22Rv1 (cell line): ENCODE measurements at regions not wholly inside any gene's neighbourhood (a gene's known extent, or its start where the extent isn't known, plus 50 kb on each side); places are given as distances from the start of the nearest gene placed in this dataset.

ENCODE experiments used
- H3K27ac ChIP-seq: fragments of 450-650 bp; 2 replicates; pipeline ENCODE4 v1.5.1; 2017
- CTCF ChIP-seq: fragments of 450-650 bp; IDR thresholded peaks from 2 replicates; pipeline ENCODE4 v1.5.1; 2017; ENCODE audit warnings: mild to moderate bottlenecking
- ZFX ChIP-seq: fragments of 450-650 bp; IDR thresholded peaks from 2 replicates; pipeline ENCODE4 v1.6.1; 2017; ENCODE audit warnings: antibody characterized with exemption, borderline replicate concordance

- TF ChIP-seq ZFX (no peak), CTCF (no peak)
- no peak overlapping the region for H3K27ac ChIP-seq
Measured at GRCh38 chr14:55904086-55904485, 214.1 kb upstream of the PELI2 start.

- H3K27ac ChIP-seq, result no peak overlapping the region
- TF ChIP-seq CTCF, result no peak
- no peak for TF ChIP-seq ZFX
Measured at GRCh38 chr14:55908106-55908505, 210.1 kb upstream of the PELI2 start.

GRCh38 chr14:55909879-55910278 lies 208.3 kb upstream of the PELI2 start:
- no peak for TF ChIP-seq CTCF
- TF ChIP-seq ZFX, result no peak
- H3K27ac ChIP-seq, result no peak overlapping the region

- H3K27ac ChIP-seq, result no peak overlapping the region
- TF ChIP-seq ZFX, result no peak
- TF ChIP-seq CTCF, result no peak
Measured at GRCh38 chr14:55910601-55911243, 207.5 kb upstream of the PELI2 start.

GRCh38 chr14:55911776-55912175 lies 206.4 kb upstream of the PELI2 start:
- TF ChIP-seq CTCF (no peak), ZFX (no peak)
- no peak overlapping the region for H3K27ac ChIP-seq

GRCh38 chr14:55912344-55912743 lies 205.9 kb upstream of the PELI2 start:
- TF ChIP-seq CTCF (no peak), ZFX (no peak)
- H3K27ac ChIP-seq, result no peak overlapping the region

GRCh38 chr14:55913324-55914025 lies 204.7 kb upstream of the PELI2 start:
- H3K27ac ChIP-seq, result no peak overlapping the region
- TF ChIP-seq ZFX (no peak), CTCF (no peak)
